ENCODE measurements at regions not wholly inside any gene's neighbourhood (a gene's known extent, or its start where the extent isn't known, plus 50 kb on each side); places are given as distances from the start of the nearest gene placed in this dataset.

DNA sequence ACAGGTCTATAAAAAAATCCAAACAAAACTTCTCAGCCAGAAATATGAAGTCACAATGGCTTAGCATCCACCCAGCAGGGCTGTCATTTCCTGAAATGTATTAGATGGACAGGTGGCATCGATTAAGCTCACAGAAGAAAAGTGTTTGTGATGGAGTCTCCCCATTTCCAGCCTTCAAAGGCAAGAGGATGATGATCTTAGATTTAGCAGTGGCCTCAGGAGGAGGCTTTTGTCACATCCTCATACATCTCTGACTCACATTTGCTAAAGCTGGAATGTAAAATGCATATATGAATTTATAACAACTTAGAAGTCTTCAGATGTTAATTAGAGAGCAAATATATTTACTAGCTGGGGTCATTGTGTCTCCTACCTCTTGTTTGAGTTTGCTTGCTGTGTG, 441.9 kb downstream of the SPRY1 start:
- no peak for TF ChIP-seq EZH2phosphoT487 (IDR thresholded peaks at IDR 0.05; ENCODE audit: borderline replicate concordance, low read length)
- TF ChIP-seq, protein P1, sequence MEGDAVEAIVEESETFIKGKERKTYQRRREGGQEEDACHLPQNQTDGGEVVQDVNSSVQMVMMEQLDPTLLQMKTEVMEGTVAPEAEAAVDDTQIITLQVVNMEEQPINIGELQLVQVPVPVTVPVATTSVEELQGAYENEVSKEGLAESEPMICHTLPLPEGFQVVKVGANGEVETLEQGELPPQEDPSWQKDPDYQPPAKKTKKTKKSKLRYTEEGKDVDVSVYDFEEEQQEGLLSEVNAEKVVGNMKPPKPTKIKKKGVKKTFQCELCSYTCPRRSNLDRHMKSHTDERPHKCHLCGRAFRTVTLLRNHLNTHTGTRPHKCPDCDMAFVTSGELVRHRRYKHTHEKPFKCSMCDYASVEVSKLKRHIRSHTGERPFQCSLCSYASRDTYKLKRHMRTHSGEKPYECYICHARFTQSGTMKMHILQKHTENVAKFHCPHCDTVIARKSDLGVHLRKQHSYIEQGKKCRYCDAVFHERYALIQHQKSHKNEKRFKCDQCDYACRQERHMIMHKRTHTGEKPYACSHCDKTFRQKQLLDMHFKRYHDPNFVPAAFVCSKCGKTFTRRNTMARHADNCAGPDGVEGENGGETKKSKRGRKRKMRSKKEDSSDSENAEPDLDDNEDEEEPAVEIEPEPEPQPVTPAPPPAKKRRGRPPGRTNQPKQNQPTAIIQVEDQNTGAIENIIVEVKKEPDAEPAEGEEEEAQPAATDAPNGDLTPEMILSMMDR (IDR thresholded peaks at IDR 0.05; ENCODE audit: low read depth, low read length, poor library complexity, severe bottlenecking) = no peak

Measured in DOHH2 (cell line).